Activated T-helper 17 cell treated with anti-CD3 and anti-CD28 coated beads, Interleukin-2, amount 50 U/mL, for 72 hours (primary cell): ENCODE measurements at regions not wholly inside any gene's neighbourhood (a gene's known extent, or its start where the extent isn't known, plus 50 kb on each side); places are given as distances from the start of the nearest gene placed in this dataset.

Source experiments
- ATAC-seq: fragments of 150-1000 bp; cut with Tn5 transposase; replicated peaks from 2 replicates; pipeline ENCODE4 v1.10.0; 2021; ENCODE audit warnings: mild to moderate bottlenecking, moderate library complexity
- H3K27ac Mint-ChIP-seq: one replicate; pipeline ENCODE4 v1.8.0; 2022; ENCODE audit warnings: mixed read lengths
- H3K27me3 Mint-ChIP-seq: one replicate; pipeline ENCODE4 v1.8.0; 2022; ENCODE audit warnings: mixed read lengths
- H3K36me3 Mint-ChIP-seq: one replicate; pipeline ENCODE4 v1.8.0; 2022; ENCODE audit warnings: low read depth, mild to moderate bottlenecking, mixed read lengths
- H3K4me1 Mint-ChIP-seq: one replicate; pipeline ENCODE4 v1.8.0; 2022; ENCODE audit warnings: mixed read lengths
- H3K4me3 Mint-ChIP-seq: one replicate; pipeline ENCODE4 v1.8.0; 2022; ENCODE audit warnings: mild to moderate bottlenecking, mixed read lengths
- H3K9me3 Mint-ChIP-seq: one replicate; pipeline ENCODE4 v1.8.0; 2022; ENCODE audit warnings: mixed read lengths

GRCh38 chr18:61957801-61958516 is 65.2 kb upstream of the RNF152 start:
- H3K27me3 Mint-ChIP-seq, result peaks cover 11% of the 10 kb centered on the region

GRCh38 chr18:61955644-61956043 is 62.8 kb upstream of the RNF152 start:
- peaks cover 8% of the 10 kb centered on the region for H3K27me3 Mint-ChIP-seq
- no peak overlapping the region for H3K4me3 Mint-ChIP-seq
- no peak overlapping the region for H3K27ac Mint-ChIP-seq
- no peaks in the 10 kb centered on the region for H3K36me3 Mint-ChIP-seq
- ATAC-seq, result no peak
- peaks cover 6% of the 10 kb centered on the region for H3K4me1 Mint-ChIP-seq
- no peaks in the 10 kb centered on the region for H3K9me3 Mint-ChIP-seq

More at GRCh38 chr18:61957801-61958516, 65.2 kb upstream of the RNF152 start:
- Mint-ChIP-seq H3K4me1 (no peaks in the 10 kb centered on the region), H3K27ac (no peak overlapping the region), H3K36me3 (no peaks in the 10 kb centered on the region), H3K9me3 (no peaks in the 10 kb centered on the region), H3K4me3 (no peak overlapping the region)
- ATAC-seq, result no peak

- Mint-ChIP-seq H3K27me3 (peaks cover 8% of the 10 kb centered on the region), H3K36me3 (no peaks in the 10 kb centered on the region), H3K4me3 (no peak overlapping the region), H3K4me1 (peaks cover 6% of the 10 kb centered on the region), H3K9me3 (no peaks in the 10 kb centered on the region), H3K27ac (no peak overlapping the region)
- ATAC-seq, result no peak
Measured at GRCh38 chr18:61954096-61954746, 61.4 kb upstream of the RNF152 start.

- Mint-ChIP-seq H3K27me3 (peaks cover 11% of the 10 kb centered on the region), H3K4me1 (peaks cover 6% of the 10 kb centered on the region), H3K4me3 (no peak overlapping the region), H3K27ac (no peak overlapping the region), H3K36me3 (no peaks in the 10 kb centered on the region), H3K9me3 (no peaks in the 10 kb centered on the region)
- no peak for ATAC-seq
Measured at GRCh38 chr18:61953641-61954040, 60.8 kb upstream of the RNF152 start.

- H3K36me3 Mint-ChIP-seq, result no peaks in the 10 kb centered on the region
- ATAC-seq, result no peak
- H3K4me3 Mint-ChIP-seq, result no peak overlapping the region
- peaks cover 14% of the 10 kb centered on the region for H3K27me3 Mint-ChIP-seq
- peaks cover 6% of the 10 kb centered on the region for H3K4me1 Mint-ChIP-seq
- H3K9me3 Mint-ChIP-seq, result no peaks in the 10 kb centered on the region
- no peak overlapping the region for H3K27ac Mint-ChIP-seq
Measured at GRCh38 chr18:61953161-61953560, 60.4 kb upstream of the RNF152 start.

- ATAC-seq, result no peak
- Mint-ChIP-seq H3K4me3 (no peak overlapping the region), H3K27me3 (peaks cover 15% of the 10 kb centered on the region), H3K36me3 (no peaks in the 10 kb centered on the region), H3K9me3 (no peaks in the 10 kb centered on the region), H3K27ac (no peak overlapping the region), H3K4me1 (peaks cover 6% of the 10 kb centered on the region)
Measured at GRCh38 chr18:61951396-61951795, 58.6 kb upstream of the RNF152 start.

GRCh38 chr18:61950371-61950770 is 57.6 kb upstream of the RNF152 start:
- Mint-ChIP-seq H3K27me3 (peaks cover 15% of the 10 kb centered on the region), H3K27ac (no peak overlapping the region), H3K4me3 (no peak overlapping the region), H3K4me1 (peaks cover 6% of the 10 kb centered on the region), H3K36me3 (no peaks in the 10 kb centered on the region), H3K9me3 (no peaks in the 10 kb centered on the region)
- no peak for ATAC-seq

- Mint-ChIP-seq H3K4me3 (no peak overlapping the region), H3K4me1 (peaks cover 6% of the 10 kb centered on the region), H3K27me3 (peaks cover 15% of the 10 kb centered on the region), H3K27ac (no peak overlapping the region), H3K36me3 (no peaks in the 10 kb centered on the region), H3K9me3 (no peaks in the 10 kb centered on the region)
- no peak for ATAC-seq
Measured at GRCh38 chr18:61949946-61950345, 57.1 kb upstream of the RNF152 start.

GRCh38 chr18:61948846-61949438 is 56.1 kb upstream of the RNF152 start:
- peaks cover 6% of the 10 kb centered on the region for H3K4me1 Mint-ChIP-seq
- ATAC-seq, result no peak
- H3K36me3 Mint-ChIP-seq, result no peaks in the 10 kb centered on the region

GRCh38 chr18:61948281-61948741 is 55.5 kb upstream of the RNF152 start:
- Mint-ChIP-seq H3K36me3 (no peaks in the 10 kb centered on the region), H3K27me3 (peaks cover 15% of the 10 kb centered on the region), H3K4me3 (no peak overlapping the region), H3K4me1 (peaks cover 6% of the 10 kb centered on the region), H3K9me3 (no peaks in the 10 kb centered on the region), H3K27ac (no peak overlapping the region)
- ATAC-seq, result no peak

More at GRCh38 chr18:61948846-61949438, 56.1 kb upstream of the RNF152 start:
- Mint-ChIP-seq H3K27ac (no peak overlapping the region), H3K9me3 (no peaks in the 10 kb centered on the region), H3K4me3 (no peak overlapping the region), H3K27me3 (peaks cover 15% of the 10 kb centered on the region)

GRCh38 chr18:61946449-61946848 is 53.6 kb upstream of the RNF152 start:
- no peak overlapping the region for H3K4me3 Mint-ChIP-seq
- no peak overlapping the region for H3K27ac Mint-ChIP-seq
- H3K36me3 Mint-ChIP-seq, result no peaks in the 10 kb centered on the region
- no peaks in the 10 kb centered on the region for H3K9me3 Mint-ChIP-seq
- peaks cover 5% of the 10 kb centered on the region for H3K4me1 Mint-ChIP-seq
- ATAC-seq, result no peak
- H3K27me3 Mint-ChIP-seq, result peaks cover 15% of the 10 kb centered on the region

- Mint-ChIP-seq H3K36me3 (no peaks in the 10 kb centered on the region), H3K9me3 (no peaks in the 10 kb centered on the region), H3K27me3 (peaks cover 4% of the 10 kb centered on the region), H3K4me3 (no peak overlapping the region), H3K27ac (no peak overlapping the region), H3K4me1 (peaks cover 5% of the 10 kb centered on the region)
- no peak for ATAC-seq
Measured at GRCh38 chr18:61943175-61943964, 50.6 kb upstream of the RNF152 start.
